Ovary (tissue), 7 donors: ENCODE measurements at regions not wholly inside any gene's neighbourhood (a gene's known extent, or its start where the extent isn't known, plus 50 kb on each side); places are given as distances from the start of the nearest gene placed in this dataset.

ENCODE experiments used
- DNase-seq, 5 donors: peaks; one replicate each; pipeline ENCODE4 v3.0.0-alpha.2; 2019 to 2020
- H3K27ac ChIP-seq, 2 donors: fragments of 200-600 bp; one replicate each; pipeline versions ENCODE4 v1.5.1 to v1.8.0; 2019 to 2022
- H3K27me3 ChIP-seq: fragments of 200-600 bp; one replicate; pipeline ENCODE4 v1.8.0; 2022
- H3K36me3 ChIP-seq: fragments of 200-600 bp; sonication (generic); one replicate; pipeline ENCODE4 v1.5.1; 2019
- H3K4me1 ChIP-seq: one replicate; pipeline ENCODE4 v1.8.1; 2013; ENCODE audit warnings: mild to moderate bottlenecking, moderate library complexity; ENCODE audit not compliant: insufficient read depth
- H3K4me3 ChIP-seq: fragments of 200-600 bp; sonication (generic); one replicate; pipeline ENCODE4 v1.5.1; 2017
- H3K9me3 ChIP-seq, 2 donors: fragments of 200-600 bp in 1 of 2; sonication (generic) in 1 of 2; one replicate each; pipeline versions ENCODE4 v1.5.1 to v1.8.1; 2013 to 2019; ENCODE audit warnings: mild to moderate bottlenecking in 1 of 2, moderate library complexity in 1 of 2
- CTCF ChIP-seq, 3 donors: fragments of 450-650 bp in 2 of 3; fragments of 200-600 bp in 1 of 3; IDR thresholded peaks; one replicate each; pipeline versions ENCODE4 v1.5.1 to v1.8.0; 2016 to 2022; ENCODE audit warnings: antibody characterized with exemption in 3 of 3, mild to moderate bottlenecking in 1 of 3
- EP300 ChIP-seq: sonication (generic); formaldehyde crosslinking; IDR thresholded peaks from one replicate; pipeline ENCODE4 v1.6.1; 2017; ENCODE audit warnings: antibody characterized with exemption
- POLR2A ChIP-seq: fragments of 450-650 bp; IDR thresholded peaks from one replicate; pipeline ENCODE4 v1.6.1; 2017; ENCODE audit warnings: antibody characterized with exemption, mild to moderate bottlenecking, moderate library complexity
- WGBS, 3 donors: extraction: QIAGEN DNeasy Blood & Tissue Kit in 1 of 3; methylation state at CpG; one replicate each; pipeline versions ENCODE4 v1.1.5 to v1.1.7; 2013 to 2017; 5-methylcytosine and 5-hydroxymethylcytosine counted together
- intact Hi-C, 4 donors: fragments of 100-400 bp; cut with DNase I; formaldehyde crosslinking; loops; one replicate each; pipeline versions ENCODE4 v1.11.0 to v1.15.1; 2022 to 2023
- donor health status: DM: no; HTN: no; CAD: no; lungs with moderate emphysema.
- donor health status: DM: no; HTN: no; CAD: no.
- donor health status: Bipolar disorder and iron deficiency.
- donor health status: DM: no; HTN: no; CAD: no.
- donor health status: DM: yes; HTN: yes; CAD: no.

GRCh38 chr9:110081395-110081794 is 126.6 kb downstream of the C9orf152 start:
- peaks cover 8% of the 10 kb centered on the region for H3K4me1 ChIP-seq

GRCh38 chr9:110083866-110084265 is 124.1 kb downstream of the C9orf152 start:
- no peaks in the 10 kb centered on the region for H3K27me3 ChIP-seq
- no peak overlapping the region for H3K4me3 ChIP-seq
- no peaks in the 10 kb centered on the region for H3K9me3 ChIP-seq
- DNase-seq = no peak
- intact Hi-C loops = loop anchor here in 1 of 4 donors (5.0 kb wide), 1 partner anchor 1813 kb away; the partner anchor contains the start of gene UGCG
- no peak overlapping the region for H3K27ac ChIP-seq
- WGBS, 3 donors = 93 to 96% (median 95%) methylated on average over 3 of the region's 3 CpGs
- no peaks in the 10 kb centered on the region for H3K36me3 ChIP-seq
- TF ChIP-seq POLR2A (no peak), EP300 (no peak)
- peaks cover 7% of the 10 kb centered on the region for H3K4me1 ChIP-seq

More at GRCh38 chr9:110081395-110081794, 126.6 kb downstream of the C9orf152 start:
- H3K36me3 ChIP-seq = no peaks in the 10 kb centered on the region
- H3K9me3 ChIP-seq = no peaks in the 10 kb centered on the region
- no peak overlapping the region for H3K4me3 ChIP-seq
- no peak for DNase-seq
- H3K27ac ChIP-seq = no peak overlapping the region
- 32 to 40% (median 36%) methylated on average over 3 of the region's 3 CpGs for WGBS, 3 donors
- TF ChIP-seq POLR2A (no peak), EP300 (no peak), CTCF (IDR thresholded peaks at IDR 0.05) (no peak)
- intact Hi-C loops = loop anchor here in 1 of 4 donors (5.0 kb wide), 1 partner anchor 1816 kb away; the partner anchor contains the start of gene UGCG
- no peaks in the 10 kb centered on the region for H3K27me3 ChIP-seq

GRCh38 chr9:110086537-110086936 is 121.4 kb downstream of the C9orf152 start:
- intact Hi-C loops = no loop called here
- Histone ChIP-seq H3K27me3 (no peaks in the 10 kb centered on the region), H3K27ac (no peak overlapping the region), H3K9me3 (no peaks in the 10 kb centered on the region), H3K4me1 (peaks cover 9% of the 10 kb centered on the region), H3K36me3 (no peaks in the 10 kb centered on the region), H3K4me3 (no peak overlapping the region)
- no peak for DNase-seq
- WGBS, 3 donors = 76 to 100% (median 94%) methylated on average over 1 of the region's 1 CpG
- TF ChIP-seq POLR2A = no peak
- no peak for TF ChIP-seq CTCF (IDR thresholded peaks at IDR 0.05)
- no peak for TF ChIP-seq EP300

- intact Hi-C loops = no loop called here
- H3K27ac ChIP-seq = no peak overlapping the region
- TF ChIP-seq EP300 (no peak), POLR2A (no peak), CTCF (IDR thresholded peaks at IDR 0.05) (no peak)
- no peaks in the 10 kb centered on the region for H3K36me3 ChIP-seq
- no peaks in the 10 kb centered on the region for H3K27me3 ChIP-seq
- DNase-seq = no peak
- H3K4me1 ChIP-seq = peaks cover 4% of the 10 kb centered on the region
- no peaks in the 10 kb centered on the region for H3K9me3 ChIP-seq
- 86 to 89% (median 89%) methylated on average over 2 of the region's 2 CpGs for WGBS, 3 donors
- H3K4me3 ChIP-seq = no peak overlapping the region
These were observed 120.4 kb downstream of the C9orf152 start for GRCh38 chr9:110087605-110088004.

- TF ChIP-seq POLR2A (no peak), EP300 (no peak), CTCF (IDR thresholded peaks at IDR 0.05) (no peak)
- intact Hi-C loops = no loop called here
- no peaks in the 10 kb centered on the region for H3K27me3 ChIP-seq
- H3K9me3 ChIP-seq = no peaks in the 10 kb centered on the region
- no peak overlapping the region for H3K27ac ChIP-seq
- DNase-seq = no peak
- H3K4me3 ChIP-seq = no peak overlapping the region
- H3K4me1 ChIP-seq = peaks cover 4% of the 10 kb centered on the region
- H3K36me3 ChIP-seq = no peaks in the 10 kb centered on the region
These were observed 119.9 kb downstream of the C9orf152 start for GRCh38 chr9:110088099-110088498.
